GM23338 (cell line): ENCODE measurements at regions not wholly inside any gene's neighbourhood (a gene's known extent, or its start where the extent isn't known, plus 50 kb on each side); places are given as distances from the start of the nearest gene placed in this dataset.

Source experiments
- CTCF ChIP-seq, 2 experiments: fragments of 200-600 bp in 1 of 2; sonication (generic) in 1 of 2; conservative IDR thresholded peaks; 2 replicates each; pipeline versions ENCODE4 v1.5.1 to v1.6.1; 2016 to 2017; ENCODE audit warnings: antibody characterized with exemption in 2 of 2, low read depth in 2 of 2, mild to moderate bottlenecking in 2 of 2, moderate library complexity in 1 of 2
- EZH2 ChIP-seq: fragments of 200-600 bp; sonication (generic); IDR thresholded peaks from one replicate; pipeline ENCODE4 v1.8.0; 2017; ENCODE audit warnings: antibody characterized with exemption, mild to moderate bottlenecking, low read depth; ENCODE audit not compliant: unreplicated experiment
- EZH2phosphoT487 ChIP-seq: fragments of 200-600 bp; sonication (generic); IDR thresholded peaks from one replicate; pipeline ENCODE4 v1.8.1; 2018; ENCODE audit warnings: antibody characterized with exemption; ENCODE audit not compliant: unreplicated experiment
- POLR2AphosphoS5 ChIP-seq: IDR thresholded peaks from 2 replicates; pipeline ENCODE4 v1.6.1; 2016; ENCODE audit warnings: antibody characterized with exemption, low read depth
- REST ChIP-seq: IDR thresholded peaks from one replicate; pipeline ENCODE4 v1.6.1; 2018; ENCODE audit warnings: antibody characterized with exemption; ENCODE audit not compliant: unreplicated experiment

- no peak for TF ChIP-seq EZH2
- TF ChIP-seq REST, result no peak
- no peak for TF ChIP-seq POLR2AphosphoS5
- TF ChIP-seq EZH2phosphoT487, result no peak
- no peak for TF ChIP-seq CTCF (conservative IDR thresholded peaks at IDR 0.05; ENCODE audit: low read depth in 2 of 2)
Measured at GRCh38 chr17:68759002-68759342, 157.8 kb upstream of the FAM20A start.
